Mesenchymal stem cell (in vitro differentiated cells and primary cell): ENCODE measurements at regions not wholly inside any gene's neighbourhood (a gene's known extent, or its start where the extent isn't known, plus 50 kb on each side); places are given as distances from the start of the nearest gene placed in this dataset.

ENCODE experiments used
- DNase-seq: peaks from one replicate; pipeline ENCODE4 v3.0.0-alpha.2; 2013
- H2AFZ ChIP-seq: one replicate; pipeline ENCODE4 v1.6.1; 2013; ENCODE audit warnings: low read depth, mild to moderate bottlenecking, control low read depth, inconsistent platforms, low read length, moderate library complexity
- H2AK5ac ChIP-seq: 2 replicates; pipeline ENCODE4 v1.6.1; 2013; ENCODE audit warnings: low read length, moderate library complexity, mild to moderate bottlenecking, inconsistent platforms; ENCODE audit not compliant: severe bottlenecking
- H2BK120ac ChIP-seq: one replicate; pipeline ENCODE4 v1.6.1; 2013; ENCODE audit warnings: low read depth, mild to moderate bottlenecking, inconsistent platforms, low read length, moderate library complexity
- H2BK12ac ChIP-seq, 2 experiments: one replicate each; pipeline ENCODE4 v1.6.1; 2013; ENCODE audit warnings: inconsistent platforms in 2 of 2, low read length in 2 of 2, mild to moderate bottlenecking in 2 of 2, moderate library complexity in 2 of 2, control low read depth in 1 of 2
- H2BK15ac ChIP-seq: one replicate; pipeline ENCODE4 v1.6.1; 2013; ENCODE audit warnings: mild to moderate bottlenecking, low read depth, inconsistent platforms; ENCODE audit not compliant: poor library complexity, severe bottlenecking
- H2BK5ac ChIP-seq: 2 replicates; pipeline ENCODE4 v1.6.1; 2013; ENCODE audit warnings: low read depth, mild to moderate bottlenecking, low read length, control low read depth, inconsistent platforms; ENCODE audit not compliant: poor library complexity, severe bottlenecking
- H3K14ac ChIP-seq, 2 experiments: one replicate each; pipeline ENCODE4 v1.6.1; 2013; ENCODE audit warnings: inconsistent platforms in 2 of 2, low read length in 2 of 2, control low read depth in 1 of 2, mild to moderate bottlenecking in 1 of 2, moderate library complexity in 1 of 2
- H3K18ac ChIP-seq, 2 experiments: one replicate each; pipeline ENCODE4 v1.6.1; 2013; ENCODE audit warnings: inconsistent platforms in 2 of 2, low read length in 2 of 2, control low read depth in 1 of 2, low read depth in 1 of 2, mild to moderate bottlenecking in 1 of 2
- H3K23ac ChIP-seq, 2 experiments: one replicate each; pipeline ENCODE4 v1.6.1; 2013; ENCODE audit warnings: inconsistent platforms in 2 of 2, low read length in 2 of 2, mild to moderate bottlenecking in 2 of 2, moderate library complexity in 2 of 2, control low read depth in 1 of 2
- H3K27ac ChIP-seq: 2 replicates; pipeline ENCODE4 v1.5.1; 2013; ENCODE audit warnings: mild to moderate bottlenecking, moderate library complexity, low read length, control low read depth, inconsistent platforms; ENCODE audit not compliant: poor library complexity, severe bottlenecking
- H3K27me3 ChIP-seq, 2 experiments: 2 replicates each; pipeline versions ENCODE4 v1.6.1 to v1.7.0; 2013; ENCODE audit warnings: low read length in 2 of 2, mild to moderate bottlenecking in 2 of 2, moderate library complexity in 2 of 2, control low read depth in 1 of 2, inconsistent platforms in 1 of 2; ENCODE audit not compliant: control insufficient read depth in 1 of 2, insufficient read depth in 1 of 2
- H3K36me3 ChIP-seq, 2 experiments: 2 replicates each; pipeline versions ENCODE4 v1.6.1 to v1.7.0; 2013; ENCODE audit warnings: low read length in 2 of 2, control low read depth in 1 of 2, inconsistent platforms in 1 of 2, low read depth in 1 of 2, mild to moderate bottlenecking in 1 of 2; ENCODE audit not compliant: insufficient read depth in 2 of 2, control insufficient read depth in 1 of 2
- H3K4ac ChIP-seq, 2 experiments: one replicate each; pipeline ENCODE4 v1.6.1; 2013; ENCODE audit warnings: inconsistent platforms in 2 of 2, low read length in 2 of 2, mild to moderate bottlenecking in 2 of 2, moderate library complexity in 2 of 2, control low read depth in 1 of 2, low read depth in 1 of 2
- H3K4me1 ChIP-seq: 2 replicates; pipeline ENCODE4 v1.6.1; 2013; ENCODE audit warnings: low read depth, low read length, control low read depth; ENCODE audit not compliant: control insufficient read depth, insufficient read depth
- H3K4me2 ChIP-seq: 2 replicates; pipeline ENCODE4 v1.6.1; 2013; ENCODE audit warnings: low read length, mild to moderate bottlenecking, inconsistent platforms; ENCODE audit not compliant: poor library complexity, severe bottlenecking
- H3K4me3 ChIP-seq, 2 experiments: 2 replicates each; pipeline versions ENCODE4 v1.5.1 to v1.7.0; 2013; ENCODE audit warnings: low read length in 2 of 2, mild to moderate bottlenecking in 2 of 2, control low read depth in 1 of 2, low read depth in 1 of 2; ENCODE audit not compliant: insufficient read depth in 1 of 2
- H3K79me1 ChIP-seq: replicated peaks from 2 replicates; pipeline ENCODE4 v1.6.1; 2013; ENCODE audit warnings: mild to moderate bottlenecking, control low read depth, low read length, inconsistent platforms; ENCODE audit not compliant: poor library complexity, severe bottlenecking
- H3K9ac ChIP-seq: 2 replicates; pipeline ENCODE4 v1.7.0; 2013; ENCODE audit warnings: mild to moderate bottlenecking, low read length, moderate library complexity
- H3K9me3 ChIP-seq: 2 replicates; pipeline ENCODE4 v1.7.0; 2013; ENCODE audit warnings: mild to moderate bottlenecking, low read length; ENCODE audit not compliant: control insufficient read depth
- H4K8ac ChIP-seq: one replicate; pipeline ENCODE4 v1.6.1; 2013; ENCODE audit warnings: inconsistent platforms, mild to moderate bottlenecking, low read length, moderate library complexity
- H4K91ac ChIP-seq: one replicate; pipeline ENCODE4 v1.6.1; 2013; ENCODE audit warnings: mild to moderate bottlenecking, low read length, inconsistent platforms
- whole genome bisulfite sequencing: methylation state at CpG from one replicate; pipeline ENCODE4 v1.1.7; 2013; ENCODE audit warnings: mixed read lengths; 5-methylcytosine and 5-hydroxymethylcytosine counted together

DNA sequence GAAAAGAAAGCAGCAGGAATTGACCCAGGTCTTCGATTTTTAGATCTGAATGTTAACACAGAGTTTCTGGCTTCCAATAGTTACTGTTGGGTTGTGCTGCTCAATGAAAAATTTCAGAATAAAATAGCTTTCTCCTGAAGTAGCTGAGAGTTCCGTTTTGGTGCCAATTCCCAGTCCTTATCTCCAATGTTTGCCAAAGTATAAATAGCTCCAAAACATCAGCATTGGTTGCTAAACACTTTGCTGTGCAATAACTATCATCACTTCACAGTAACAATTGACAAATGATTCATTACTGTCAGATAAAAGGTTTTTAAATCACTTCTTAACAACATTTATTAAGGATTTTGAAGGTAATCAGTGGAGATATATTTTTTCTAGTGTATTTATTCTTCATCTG lies 446.0 kb downstream of the PCDH20 start:
- Histone ChIP-seq H4K8ac (no peak overlapping the region), H2AK5ac (no peak overlapping the region), H3K4me3 (no peak overlapping the region), H3K18ac (no peak overlapping the region), H2AFZ (no peak overlapping the region), H2BK5ac (no peak overlapping the region), H3K36me3 (no peaks in the 10 kb centered on the region), H3K4ac (no peak overlapping the region), H2BK15ac (no peak overlapping the region), H3K79me1 (no peaks in the 10 kb centered on the region), H3K23ac (no peak overlapping the region), H3K27ac (no peak overlapping the region), H3K4me1 (no peaks in the 10 kb centered on the region), H2BK12ac (no peak overlapping the region), H3K27me3 (no peaks in the 10 kb centered on the region), H4K91ac (no peak overlapping the region), H2BK120ac (no peak overlapping the region), H3K9me3 (peaks cover 8% of the 10 kb centered on the region), H3K14ac (no peak overlapping the region), H3K9ac (no peak overlapping the region), H3K4me2 (no peak overlapping the region)
- WGBS: 41% methylated on average over 2 of the region's 2 CpGs
- DNase-seq: no peak

GRCh38 chr13:60959427-60959826 lies 456.2 kb downstream of the PCDH20 start:
- H3K4ac ChIP-seq: no peak overlapping the region
- no peak overlapping the region for H4K91ac ChIP-seq
- H4K8ac ChIP-seq: no peak overlapping the region
- H3K18ac ChIP-seq: no peak overlapping the region
- no peak overlapping the region for H3K4me3 ChIP-seq
- no peaks in the 10 kb centered on the region for H3K27me3 ChIP-seq
- 56% methylated on average over 1 of the region's 2 CpGs for WGBS
- no peak for DNase-seq
- H2AFZ ChIP-seq: no peak overlapping the region
- no peak overlapping the region for H2BK15ac ChIP-seq
- no peak overlapping the region for H2AK5ac ChIP-seq
- no peaks in the 10 kb centered on the region for H3K4me1 ChIP-seq
- no peak overlapping the region for H2BK5ac ChIP-seq
- no peaks in the 10 kb centered on the region for H3K9me3 ChIP-seq
- no peak overlapping the region for H2BK12ac ChIP-seq
- H2BK120ac ChIP-seq: no peak overlapping the region
- H3K4me2 ChIP-seq: no peak overlapping the region
- no peaks in the 10 kb centered on the region for H3K79me1 ChIP-seq
- no peak overlapping the region for H3K27ac ChIP-seq
- no peak overlapping the region for H3K14ac ChIP-seq
- H3K36me3 ChIP-seq: no peaks in the 10 kb centered on the region
- H3K9ac ChIP-seq: no peak overlapping the region
- H3K23ac ChIP-seq: no peak overlapping the region

GRCh38 chr13:60957816-60958215 lies 457.8 kb downstream of the PCDH20 start:
- WGBS: no CpG with 5 or more reads among the region's 1 CpG
- no peak overlapping the region for H3K23ac ChIP-seq
- no peaks in the 10 kb centered on the region for H3K36me3 ChIP-seq

DNA sequence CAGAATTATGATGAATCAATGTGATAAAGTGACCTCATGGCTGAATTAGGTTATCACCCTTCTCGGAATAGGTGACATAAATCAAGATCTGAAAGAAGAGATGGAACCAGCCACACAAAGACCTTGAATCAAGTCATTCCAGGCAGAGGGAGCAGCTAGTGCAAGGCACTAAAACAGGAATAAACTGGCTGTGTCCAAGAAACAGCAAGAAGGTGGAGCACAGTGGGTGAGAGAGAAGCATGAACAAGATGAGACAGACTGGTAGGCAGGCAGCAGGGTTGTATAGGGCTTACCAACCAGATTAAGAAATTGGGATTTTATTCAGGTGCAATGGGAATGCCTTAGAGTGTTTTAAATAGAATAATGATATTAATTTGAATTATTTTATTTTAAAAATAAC lies 470.3 kb downstream of the PCDH20 start:
- Histone ChIP-seq H2BK15ac (no peak overlapping the region), H3K4me2 (no peak overlapping the region), H3K27me3 (no peaks in the 10 kb centered on the region), H3K4me1 (no peaks in the 10 kb centered on the region), H2BK120ac (no peak overlapping the region), H3K27ac (no peak overlapping the region), H3K4me3 (no peak overlapping the region), H3K23ac (no peak overlapping the region), H2AFZ (no peak overlapping the region), H2AK5ac (no peak overlapping the region), H2BK12ac (no peak overlapping the region), H3K18ac (no peak overlapping the region), H3K36me3 (no peaks in the 10 kb centered on the region), H3K14ac (no peak overlapping the region), H3K9me3 (no peaks in the 10 kb centered on the region), H4K8ac (no peak overlapping the region), H2BK5ac (no peak overlapping the region), H3K4ac (no peak overlapping the region), H3K9ac (no peak overlapping the region), H4K91ac (no peak overlapping the region), H3K79me1 (no peaks in the 10 kb centered on the region)
- no peak for DNase-seq
- 79% methylated on average over 1 of the region's 1 CpG for WGBS

More at GRCh38 chr13:60957816-60958215, 457.8 kb downstream of the PCDH20 start:
- no peaks in the 10 kb centered on the region for H3K79me1 ChIP-seq
- H3K27me3 ChIP-seq: no peaks in the 10 kb centered on the region
- no peak overlapping the region for H3K27ac ChIP-seq
- H3K4me1 ChIP-seq: no peaks in the 10 kb centered on the region
- H4K91ac ChIP-seq: no peak overlapping the region
- H3K18ac ChIP-seq: no peak overlapping the region
- H3K9me3 ChIP-seq: no peaks in the 10 kb centered on the region
- no peak overlapping the region for H3K9ac ChIP-seq
- no peak overlapping the region for H2AFZ ChIP-seq
- no peak overlapping the region for H4K8ac ChIP-seq
- no peak overlapping the region for H2BK12ac ChIP-seq
- no peak overlapping the region for H2BK120ac ChIP-seq
- H2BK15ac ChIP-seq: no peak overlapping the region
- no peak overlapping the region for H2BK5ac ChIP-seq
- H2AK5ac ChIP-seq: no peak overlapping the region
- H3K4me3 ChIP-seq: no peak overlapping the region
- no peak overlapping the region for H3K4ac ChIP-seq
- DNase-seq: no peak
- no peak overlapping the region for H3K4me2 ChIP-seq
- H3K14ac ChIP-seq: no peak overlapping the region
